ENCODE measurements at regions not wholly inside any gene's neighbourhood (a gene's known extent, or its start where the extent isn't known, plus 50 kb on each side); places are given as distances from the start of the nearest gene placed in this dataset.

GRCh38 chr6:163671791-163672190 lies 257.3 kb downstream of the QKI start:
- no peak for TF ChIP-seq CTCF (optimal IDR thresholded peaks at IDR 0.05 in 1 of 3, IDR thresholded peaks at IDR 0.05 in 1 of 3, conservative IDR thresholded peaks at IDR 0.05 in 1 of 3; ENCODE audit: extremely low read depth in 1 of 3, insufficient read depth in 2 of 3, low read length in 3 of 3)
- TF ChIP-seq EZH2 (IDR thresholded peaks at IDR 0.05; ENCODE audit: low read length) = no peak

Measured in keratinocyte (primary cell).